Upper lobe of right lung (tissue), 1 donor: ENCODE measurements at regions not wholly inside any gene's neighbourhood (a gene's known extent, or its start where the extent isn't known, plus 50 kb on each side); places are given as distances from the start of the nearest gene placed in this dataset.

Experiments
- ATAC-seq: fragments of 200-7000 bp; cut with Tn5 transposase; one replicate; pipeline ENCODE4 v1.9.1; 2020; ENCODE audit warnings: mild to moderate bottlenecking, moderate library complexity
- DNase-seq: peaks from one replicate; pipeline ENCODE4 v3.0.0-alpha.2; 2020
- H3K27ac ChIP-seq: fragments of 200-600 bp; one replicate; pipeline ENCODE4 v1.8.0; 2022
- H3K27me3 ChIP-seq: fragments of 200-600 bp; one replicate; pipeline ENCODE4 v1.8.0; 2022; ENCODE audit warnings: mild to moderate bottlenecking
- H3K36me3 ChIP-seq: fragments of 200-600 bp; one replicate; pipeline ENCODE4 v1.8.0; 2022
- H3K4me1 ChIP-seq: fragments of 200-600 bp; one replicate; pipeline ENCODE4 v1.8.0; 2022
- H3K4me3 ChIP-seq: fragments of 200-600 bp; one replicate; pipeline ENCODE4 v1.8.0; 2022; ENCODE audit warnings: mild to moderate bottlenecking
- H3K9me3 ChIP-seq: fragments of 200-600 bp; one replicate; pipeline ENCODE4 v1.8.0; 2022
- intact Hi-C: fragments of 100-400 bp; cut with DNase I; formaldehyde crosslinking; loops from one replicate; pipeline ENCODE4 v1.11.0; 2022
- TF ChIP-seq, protein P1 (sequence below): fragments of 200-600 bp; IDR thresholded peaks from one replicate; pipeline ENCODE4 v1.8.0; 2022; ENCODE audit warnings: antibody characterized with exemption
- donor health status: DM: no; HTN: yes; CAD: no; lungs with severe emphysema.

DNA sequence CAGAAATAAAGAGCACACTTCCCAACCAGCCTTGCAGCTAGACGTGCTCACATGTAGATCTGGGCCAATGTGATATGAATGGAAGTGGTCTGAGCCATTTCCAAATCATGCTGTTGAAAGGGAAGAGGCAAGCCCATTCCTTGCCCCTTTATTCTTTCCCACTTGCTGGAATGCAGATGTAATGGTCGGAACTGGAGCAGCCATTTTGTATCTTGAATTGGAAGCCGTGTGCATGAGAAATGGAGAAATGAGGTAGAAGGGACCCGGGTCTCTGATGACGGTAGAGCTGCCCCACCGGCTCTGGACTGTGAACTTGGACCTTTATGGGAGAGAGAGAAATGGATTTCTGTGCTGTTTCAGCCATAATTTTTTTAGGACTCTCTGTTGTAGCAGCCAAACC lies 54.8 kb upstream of the STX16 start:
- Histone ChIP-seq H3K4me3 (no peak overlapping the region), H3K27me3 (peaks cover 6% of the 10 kb centered on the region), H3K9me3 (no peaks in the 10 kb centered on the region), H3K4me1 (no peaks in the 10 kb centered on the region), H3K36me3 (no peaks in the 10 kb centered on the region), H3K27ac (no peak overlapping the region)
- intact Hi-C loops: no loop called here
- no peak for ATAC-seq
- TF ChIP-seq, protein P1, sequence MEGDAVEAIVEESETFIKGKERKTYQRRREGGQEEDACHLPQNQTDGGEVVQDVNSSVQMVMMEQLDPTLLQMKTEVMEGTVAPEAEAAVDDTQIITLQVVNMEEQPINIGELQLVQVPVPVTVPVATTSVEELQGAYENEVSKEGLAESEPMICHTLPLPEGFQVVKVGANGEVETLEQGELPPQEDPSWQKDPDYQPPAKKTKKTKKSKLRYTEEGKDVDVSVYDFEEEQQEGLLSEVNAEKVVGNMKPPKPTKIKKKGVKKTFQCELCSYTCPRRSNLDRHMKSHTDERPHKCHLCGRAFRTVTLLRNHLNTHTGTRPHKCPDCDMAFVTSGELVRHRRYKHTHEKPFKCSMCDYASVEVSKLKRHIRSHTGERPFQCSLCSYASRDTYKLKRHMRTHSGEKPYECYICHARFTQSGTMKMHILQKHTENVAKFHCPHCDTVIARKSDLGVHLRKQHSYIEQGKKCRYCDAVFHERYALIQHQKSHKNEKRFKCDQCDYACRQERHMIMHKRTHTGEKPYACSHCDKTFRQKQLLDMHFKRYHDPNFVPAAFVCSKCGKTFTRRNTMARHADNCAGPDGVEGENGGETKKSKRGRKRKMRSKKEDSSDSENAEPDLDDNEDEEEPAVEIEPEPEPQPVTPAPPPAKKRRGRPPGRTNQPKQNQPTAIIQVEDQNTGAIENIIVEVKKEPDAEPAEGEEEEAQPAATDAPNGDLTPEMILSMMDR: no peak
- DNase-seq: no peak

DNA sequence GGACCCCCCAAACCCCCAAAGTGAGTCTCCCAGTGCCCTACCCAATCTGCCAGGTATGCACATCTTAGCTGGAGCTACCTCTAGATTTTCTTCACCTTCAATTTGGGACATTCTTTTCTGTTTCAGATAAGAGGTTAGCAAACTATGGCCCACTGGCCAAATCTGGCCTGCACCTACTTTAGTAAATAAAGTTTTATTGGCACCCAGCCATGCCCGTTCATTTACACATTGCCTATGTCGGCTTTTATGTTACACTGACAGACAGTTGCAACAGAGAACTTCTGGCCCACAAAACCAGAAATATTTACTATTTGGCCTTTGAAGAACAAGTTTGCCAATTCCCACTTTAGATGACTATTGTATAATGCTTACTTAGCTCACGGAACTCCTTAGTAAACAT lies 55.9 kb upstream of the STX16 start:
- Histone ChIP-seq H3K4me1 (no peaks in the 10 kb centered on the region), H3K4me3 (no peak overlapping the region), H3K9me3 (no peaks in the 10 kb centered on the region), H3K36me3 (no peaks in the 10 kb centered on the region), H3K27me3 (peaks cover 6% of the 10 kb centered on the region), H3K27ac (no peak overlapping the region)
- intact Hi-C loops: no loop called here
- TF ChIP-seq, protein P1: no peak
- DNase-seq: no peak
- no peak for ATAC-seq

DNA sequence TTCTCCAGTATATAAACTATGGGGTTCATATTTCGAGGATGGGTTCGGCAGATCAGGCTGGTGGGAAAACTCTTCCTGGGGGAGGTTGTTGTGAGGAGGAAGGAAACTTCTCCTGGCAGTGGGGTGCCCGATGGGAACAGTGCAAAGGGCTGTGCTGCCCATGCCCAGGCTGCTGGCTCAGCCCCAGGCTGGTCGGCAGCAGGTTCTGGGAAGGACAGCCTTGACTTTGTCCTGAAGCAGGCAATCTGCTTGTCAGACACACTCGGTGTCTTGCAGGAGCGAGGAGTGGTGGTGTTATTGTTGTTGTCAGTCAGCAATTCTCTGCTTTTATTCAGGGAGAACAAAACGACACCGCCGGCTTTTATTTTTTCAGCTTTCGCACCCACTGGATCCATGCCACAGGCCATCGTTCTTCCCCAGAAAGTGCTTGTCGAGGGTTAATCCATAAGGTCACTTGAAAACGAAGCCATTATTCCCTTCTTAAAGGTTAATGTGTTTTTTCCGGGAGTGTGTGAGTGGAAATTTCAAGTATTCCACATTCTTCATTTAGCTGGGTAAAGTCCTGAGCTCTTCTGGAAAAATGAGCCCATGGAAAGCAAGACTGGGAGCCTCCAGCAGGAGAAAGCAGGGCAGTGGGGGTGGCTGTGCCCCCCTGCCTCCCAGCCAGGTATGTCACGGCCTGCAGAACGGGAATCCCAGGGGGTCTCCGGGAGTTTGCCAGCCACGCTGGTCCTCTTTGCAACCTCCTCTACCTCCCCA lies 57.0 kb upstream of the STX16 start:
- Histone ChIP-seq H3K27ac (no peak overlapping the region), H3K4me1 (no peaks in the 10 kb centered on the region), H3K4me3 (no peak overlapping the region), H3K9me3 (no peaks in the 10 kb centered on the region), H3K27me3 (peaks cover 6% of the 10 kb centered on the region), H3K36me3 (no peaks in the 10 kb centered on the region)
- DNase-seq (no peak), ATAC-seq (no peak)
- TF ChIP-seq, protein P1: no peak
- intact Hi-C loops: no loop called here

DNA sequence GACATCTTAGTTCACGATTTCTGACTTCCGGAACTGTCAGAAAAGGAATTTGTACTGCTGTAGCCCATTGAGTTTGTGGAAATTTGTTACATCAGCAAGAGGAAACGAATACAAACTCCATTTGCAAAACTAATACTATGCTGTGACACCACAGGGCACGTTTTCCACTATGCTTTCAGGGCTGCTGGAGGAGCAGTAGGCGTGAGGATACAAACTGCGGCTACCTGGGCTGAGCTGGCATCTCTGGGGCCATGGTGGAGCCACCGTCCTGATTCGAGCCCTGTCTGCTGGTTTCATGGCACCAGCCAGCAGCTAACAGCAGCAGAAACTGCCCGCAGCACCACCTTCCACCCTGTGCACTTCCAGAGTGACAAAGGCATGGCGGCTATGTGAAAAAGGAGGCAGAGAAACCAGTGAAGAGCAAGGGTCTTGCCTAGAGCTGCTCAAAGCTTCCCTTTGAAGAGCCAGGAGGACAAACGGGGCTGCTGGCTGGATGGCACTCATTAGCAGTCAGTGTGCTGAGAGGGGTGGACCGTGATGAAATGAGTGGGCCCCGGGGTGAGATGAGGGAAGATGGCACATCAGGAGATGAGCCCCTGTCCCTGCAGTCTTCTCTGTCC lies 58.9 kb upstream of the STX16 start:
- TF ChIP-seq, protein P1: no peak
- Histone ChIP-seq H3K4me1 (no peaks in the 10 kb centered on the region), H3K36me3 (no peaks in the 10 kb centered on the region), H3K27ac (no peak overlapping the region), H3K4me3 (no peak overlapping the region), H3K9me3 (no peaks in the 10 kb centered on the region), H3K27me3 (peaks cover 12% of the 10 kb centered on the region)
- intact Hi-C loops: no loop called here
- DNase-seq (no peak), ATAC-seq (no peak)

DNA sequence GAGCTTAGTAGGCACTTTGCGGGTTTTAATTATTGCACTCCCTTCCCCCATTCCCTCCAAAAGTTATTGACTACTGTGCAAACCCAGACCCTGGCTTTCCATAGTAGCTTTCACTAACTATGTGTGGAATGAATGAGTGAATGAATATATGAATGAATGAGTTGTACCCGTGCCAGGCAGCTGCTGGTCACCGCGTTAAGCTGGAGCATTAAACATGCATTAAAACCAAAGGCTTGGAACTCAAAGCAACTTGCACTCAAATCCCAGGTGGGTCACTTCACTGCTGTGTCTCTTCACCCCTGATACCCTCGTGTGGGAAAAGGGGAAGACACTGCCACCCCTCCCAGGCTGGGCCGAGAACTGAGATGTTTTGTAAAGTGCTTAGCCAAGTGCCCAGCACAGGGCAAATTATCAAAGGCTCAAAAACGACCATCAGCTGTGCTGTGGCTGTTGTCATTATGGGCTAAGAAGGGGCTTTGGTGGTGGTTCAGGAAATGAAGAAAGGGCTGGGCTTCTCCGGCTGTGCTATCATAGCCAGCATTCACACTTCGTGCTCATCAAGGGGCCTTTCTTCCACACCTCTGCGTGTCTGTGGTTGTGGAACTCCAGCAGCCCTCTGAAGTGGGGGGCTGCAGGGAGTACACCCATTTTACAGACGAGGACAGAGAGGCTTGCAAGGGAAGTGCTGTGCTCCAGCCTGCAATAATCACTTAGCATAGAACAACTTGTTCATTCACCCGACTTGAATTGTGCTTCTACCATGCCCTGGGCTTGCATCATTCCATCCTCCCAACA lies 60.2 kb upstream of the STX16 start:
- H3K4me3 ChIP-seq: no peak overlapping the region
- peaks cover 12% of the 10 kb centered on the region for H3K27me3 ChIP-seq
- H3K9me3 ChIP-seq: no peaks in the 10 kb centered on the region
- TF ChIP-seq, protein P1: no peak
- H3K27ac ChIP-seq: no peak overlapping the region
- no peak for ATAC-seq
- H3K4me1 ChIP-seq: no peaks in the 10 kb centered on the region
- no peaks in the 10 kb centered on the region for H3K36me3 ChIP-seq
- no peak for DNase-seq
- intact Hi-C loops: no loop called here
